Esophagus squamous epithelium (tissue), 4 donors: ENCODE measurements at regions not wholly inside any gene's neighbourhood (a gene's known extent, or its start where the extent isn't known, plus 50 kb on each side); places are given as distances from the start of the nearest gene placed in this dataset.

ENCODE experiments used
- CTCF ChIP-seq, 6 experiments: fragments of 450-650 bp in 4 of 6; fragments of 200-600 bp in 2 of 6; sonication (generic) in 2 of 6; IDR thresholded peaks; one replicate each; pipeline ENCODE4 v1.5.1; 2016 to 2019; ENCODE audit warnings: antibody characterized with exemption in 6 of 6, mild to moderate bottlenecking in 4 of 6, moderate library complexity in 4 of 6
- POLR2A ChIP-seq, 4 donors: fragments of 450-650 bp; IDR thresholded peaks; one replicate each; pipeline ENCODE4 v1.6.1; 2017; ENCODE audit warnings: antibody characterized with exemption in 4 of 4, mild to moderate bottlenecking in 4 of 4, moderate library complexity in 3 of 4

GRCh38 chr11:91840640-91841240 lies 383.9 kb upstream of the FAT3 start:
- no peak for TF ChIP-seq CTCF (IDR thresholded peaks at IDR 0.05)
- TF ChIP-seq POLR2A (IDR thresholded peaks at IDR 0.05), result no peak
